NCI-H748 treated with DMSO at 0.1 percent for 48 hours (cell line): ENCODE measurements at regions not wholly inside any gene's neighbourhood (a gene's known extent, or its start where the extent isn't known, plus 50 kb on each side); places are given as distances from the start of the nearest gene placed in this dataset.

ENCODE experiments used
- DNase-seq: peaks from one replicate; lab custom pipeline; 2025; lab: John Stamatoyannopoulos, UW

DNA sequence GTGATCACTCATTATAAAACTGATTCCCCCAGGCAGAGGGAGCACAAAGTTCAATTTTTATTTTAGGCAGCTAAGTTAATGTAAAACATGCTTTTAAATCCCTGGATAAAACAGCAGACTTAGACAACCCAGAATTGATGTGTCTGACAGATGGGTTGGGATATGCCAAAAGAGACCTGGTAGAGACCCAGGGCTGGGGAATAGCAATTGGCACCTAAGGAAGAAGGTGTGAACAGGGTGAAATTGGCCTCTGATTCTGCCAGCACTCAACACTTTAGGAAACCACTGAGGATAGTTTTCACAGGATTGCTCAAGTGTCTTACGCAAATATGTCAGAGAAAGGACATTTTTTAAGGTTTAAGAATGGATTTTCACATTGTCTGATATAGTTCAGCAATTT is 938.2 kb upstream of the CDH8 start:
- DNase-seq = no peak

DNA sequence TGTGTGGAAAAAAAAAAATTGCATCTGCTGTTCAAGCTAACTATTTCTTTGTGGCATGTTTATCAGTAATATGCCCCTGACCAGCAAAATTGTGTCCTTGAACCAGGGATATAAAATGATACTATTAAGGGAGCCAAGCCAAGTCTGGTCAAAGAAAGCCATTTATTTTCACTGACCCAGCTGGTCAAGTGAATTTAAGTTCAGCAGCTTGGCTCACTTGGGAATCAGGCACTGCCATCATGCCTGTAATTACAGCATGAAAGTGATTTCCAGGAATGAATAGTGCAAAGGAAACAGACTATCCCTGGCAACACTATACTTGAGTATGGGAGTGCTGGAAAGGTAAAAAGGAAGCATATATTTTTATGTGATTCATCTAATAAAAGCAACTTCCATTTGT is 934.6 kb upstream of the CDH8 start:
- DNase-seq = no peak

DNA sequence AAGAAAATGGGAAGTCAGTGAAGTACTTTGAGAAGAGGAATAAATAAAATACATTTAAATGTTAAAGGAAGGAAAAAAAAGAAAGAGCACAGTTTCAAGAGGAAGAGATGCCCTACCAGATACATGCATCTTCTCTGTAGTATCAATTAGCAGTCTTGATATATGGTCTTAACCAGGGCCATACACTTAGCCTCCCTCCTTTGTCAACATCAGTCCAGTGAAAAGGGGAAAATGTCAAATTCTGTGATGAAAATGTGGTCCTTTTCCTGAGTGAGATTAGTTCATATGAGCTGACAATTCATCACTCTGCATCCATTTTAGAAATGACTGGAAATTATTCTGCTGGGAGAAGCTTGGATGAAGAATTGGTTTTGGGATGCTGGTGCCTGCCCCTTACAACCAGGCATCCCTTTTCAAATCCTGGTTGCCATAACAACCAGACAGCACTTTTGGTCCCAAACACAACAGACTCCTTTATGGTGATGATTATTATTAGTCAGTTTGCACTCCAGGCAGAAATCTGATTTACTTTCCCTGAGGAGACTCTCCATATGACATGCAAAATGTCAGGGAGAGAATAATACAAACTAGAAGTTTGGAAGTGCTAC is 933.6 kb upstream of the CDH8 start:
- no peak for DNase-seq

DNA sequence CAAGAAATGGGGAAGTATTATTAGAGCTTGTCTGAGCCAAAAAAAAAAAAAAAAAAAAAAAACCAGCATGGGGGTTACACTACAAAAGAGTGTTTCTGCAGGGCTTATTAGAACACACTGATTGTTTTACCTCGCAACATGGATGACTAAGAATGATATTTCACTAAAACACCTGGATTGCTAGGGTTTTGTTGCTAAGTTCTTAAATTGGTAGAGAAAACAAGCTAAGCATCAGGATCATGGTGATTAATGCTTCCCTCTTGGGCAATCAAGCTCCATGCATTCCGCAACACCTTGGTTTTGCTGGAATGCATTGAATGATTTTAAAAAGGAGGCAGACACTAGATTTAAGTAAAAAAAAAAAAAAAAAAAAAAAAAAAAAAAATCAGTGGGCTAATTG is 931.4 kb upstream of the CDH8 start:
- peak; percentile 9 for DNase-seq

DNA sequence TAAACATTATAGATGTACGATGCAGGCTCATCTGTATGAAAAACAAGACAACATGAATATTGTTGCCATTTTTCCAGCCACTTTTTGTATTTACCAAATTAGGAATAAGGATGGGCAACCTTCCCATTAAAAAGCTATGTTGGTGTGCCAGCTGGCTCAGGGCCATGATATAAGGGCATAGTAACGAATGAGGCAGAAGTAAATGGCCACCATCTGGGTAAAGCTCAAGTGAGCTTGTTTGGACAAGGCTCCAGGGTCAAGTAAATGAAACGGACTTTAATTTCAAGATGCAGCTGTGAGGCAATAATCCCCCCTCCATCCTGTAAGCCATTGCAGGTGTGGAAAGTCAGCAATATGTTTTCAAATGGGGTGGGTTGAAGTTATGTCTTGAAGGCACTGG is 930.9 kb upstream of the CDH8 start:
- peak; percentile 56 for DNase-seq

DNA sequence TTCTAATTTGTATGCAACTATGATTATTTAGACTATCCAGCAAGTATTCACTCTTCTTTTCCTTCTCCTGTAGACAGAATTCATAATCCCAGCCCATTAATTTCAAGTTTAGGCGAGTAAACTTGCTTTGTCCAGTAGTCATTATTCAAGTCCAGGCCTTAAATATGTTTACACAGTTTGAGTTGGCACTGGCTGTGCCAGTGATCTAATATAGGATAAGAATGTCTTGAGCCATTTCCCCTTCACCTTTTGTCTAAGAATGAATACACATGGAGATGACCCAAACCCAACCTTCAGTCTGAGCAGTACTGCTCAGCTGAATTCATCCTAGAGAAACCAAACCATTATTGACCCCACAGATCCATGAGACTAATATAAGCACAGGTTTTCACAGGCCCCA is 930.4 kb upstream of the CDH8 start:
- no peak for DNase-seq

DNA sequence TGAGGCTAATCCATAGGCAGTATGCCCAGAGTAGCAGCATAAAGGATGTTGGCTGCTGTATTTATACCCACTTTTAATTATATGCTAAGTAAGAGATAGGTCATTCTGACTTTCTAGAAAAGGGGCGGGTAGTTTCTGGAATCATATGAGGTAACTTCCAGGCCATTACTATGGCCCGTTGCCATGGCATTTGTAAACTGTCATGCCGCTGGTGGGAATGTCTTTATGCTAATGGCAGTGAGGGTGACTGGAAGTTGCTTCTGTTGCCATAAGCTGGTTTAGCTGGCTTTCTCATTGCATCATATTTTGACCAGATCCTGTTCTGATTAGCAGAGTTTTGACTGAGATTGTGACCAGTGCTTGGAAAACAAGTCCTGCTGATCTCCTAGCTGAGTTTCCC is 929.6 kb upstream of the CDH8 start:
- no peak for DNase-seq

DNA sequence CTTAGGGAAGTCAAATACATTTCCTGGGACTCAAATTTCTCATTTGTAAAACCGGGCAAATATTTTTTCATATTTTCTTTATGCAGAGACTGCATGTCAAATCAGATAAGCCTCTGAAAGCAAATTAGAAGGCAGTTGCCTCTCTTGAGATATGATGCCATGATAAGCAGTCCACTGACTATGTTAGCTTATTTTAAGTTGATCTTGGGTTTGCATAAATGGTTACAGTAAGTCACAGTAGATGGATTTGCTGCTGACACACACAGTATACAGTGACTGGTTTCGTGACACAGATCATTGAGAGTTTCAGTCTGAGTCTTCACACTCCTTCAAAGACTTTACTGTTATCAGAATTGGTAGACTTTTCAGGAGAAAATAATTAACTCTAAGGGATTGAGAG is 927.6 kb upstream of the CDH8 start:
- DNase-seq = no peak

DNA sequence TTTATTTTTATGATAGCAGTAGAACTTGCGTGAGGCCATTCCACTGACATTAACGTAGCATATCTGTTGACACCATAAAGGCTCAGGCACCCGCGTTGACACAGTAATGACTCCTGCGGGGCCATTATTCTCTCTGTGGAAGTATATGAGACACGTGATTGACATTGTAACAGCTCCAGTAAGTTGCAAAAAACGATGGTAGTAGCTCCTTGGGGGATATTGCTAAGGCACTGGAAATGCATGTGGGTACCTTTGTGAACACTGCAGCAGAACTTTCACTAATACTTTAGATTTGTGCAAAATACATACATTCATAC is 918.8 kb upstream of the CDH8 start:
- DNase-seq = no peak

DNA sequence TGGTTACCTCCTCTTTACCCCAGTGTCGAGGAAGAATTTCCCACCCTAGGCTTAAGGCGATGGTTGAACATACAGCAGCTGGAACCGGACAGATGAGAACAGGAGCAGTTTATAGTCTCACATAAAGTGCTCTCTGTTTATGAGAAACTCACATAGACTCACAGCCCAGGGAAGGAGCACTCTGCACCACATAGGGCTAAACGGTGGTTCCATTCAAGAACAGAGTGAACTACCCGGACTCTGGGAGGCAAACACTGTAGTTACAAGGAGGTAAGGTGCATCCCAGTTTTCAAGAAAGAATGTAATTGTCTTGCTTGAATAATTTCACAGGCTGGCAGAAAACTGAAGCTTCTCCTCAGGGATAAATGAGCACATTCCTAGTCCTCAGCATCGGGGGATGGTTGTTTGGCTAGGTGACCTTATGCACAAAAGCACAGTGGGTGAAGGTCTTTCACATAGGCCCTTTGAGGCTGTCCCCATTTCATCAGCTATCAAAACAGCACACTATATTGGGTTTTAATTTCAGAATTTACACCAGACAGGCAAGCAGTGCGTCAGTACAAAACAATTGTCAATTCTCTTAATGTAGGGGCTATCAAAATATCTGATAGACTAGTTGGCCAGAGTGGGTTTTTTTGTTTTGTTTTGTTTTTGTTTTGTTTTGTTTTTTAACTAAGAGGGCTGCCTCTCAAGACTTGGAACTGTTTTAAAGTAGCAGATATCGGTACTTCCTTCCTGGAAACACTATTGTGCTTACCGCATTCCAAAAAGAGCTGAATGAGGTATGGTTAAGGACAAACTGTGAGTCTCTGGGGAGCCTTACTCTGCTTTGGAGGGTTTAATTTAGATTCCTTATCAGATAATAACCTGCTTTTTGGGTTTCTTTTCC is 918.1 kb upstream of the CDH8 start:
- DNase-seq = no peak

DNA sequence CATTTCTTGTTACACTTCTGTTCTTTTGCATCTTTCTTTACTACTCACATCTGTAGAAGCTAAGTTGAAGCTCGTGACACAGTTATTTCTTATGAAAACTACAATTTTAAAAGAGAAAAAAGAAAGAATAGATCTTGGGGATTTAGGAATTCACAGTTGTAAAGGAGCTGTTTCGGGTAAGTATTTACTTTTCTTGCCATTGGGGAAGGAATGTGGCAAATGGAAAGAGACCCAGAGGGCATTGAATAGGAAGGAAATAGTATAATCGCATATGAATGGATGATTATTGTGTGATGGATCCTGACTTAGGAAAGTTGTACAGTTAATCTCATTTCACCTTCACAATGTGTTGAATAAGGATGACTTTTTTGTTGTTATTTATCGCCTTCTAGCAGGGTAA is 914.1 kb upstream of the CDH8 start:
- no peak for DNase-seq

DNA sequence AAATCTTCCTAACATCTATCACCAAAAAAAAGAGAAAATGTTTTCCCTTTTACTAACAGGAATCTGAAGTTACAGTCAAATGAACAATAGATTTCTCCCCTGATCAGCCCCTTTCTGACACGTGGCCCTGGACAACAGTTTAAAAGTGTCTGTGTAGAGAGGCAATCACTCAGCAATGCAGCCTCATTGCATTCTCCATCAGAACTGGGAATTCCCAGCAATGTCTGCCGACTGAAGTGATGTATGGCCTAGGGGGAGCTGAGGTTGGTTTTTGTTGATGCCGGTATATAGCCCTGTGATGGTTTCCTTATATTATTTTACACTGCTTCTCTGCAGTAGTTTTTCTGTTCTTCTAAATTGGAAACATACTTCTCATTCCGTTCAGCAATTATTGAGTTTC is 904.3 kb upstream of the CDH8 start:
- DNase-seq = no peak

DNA sequence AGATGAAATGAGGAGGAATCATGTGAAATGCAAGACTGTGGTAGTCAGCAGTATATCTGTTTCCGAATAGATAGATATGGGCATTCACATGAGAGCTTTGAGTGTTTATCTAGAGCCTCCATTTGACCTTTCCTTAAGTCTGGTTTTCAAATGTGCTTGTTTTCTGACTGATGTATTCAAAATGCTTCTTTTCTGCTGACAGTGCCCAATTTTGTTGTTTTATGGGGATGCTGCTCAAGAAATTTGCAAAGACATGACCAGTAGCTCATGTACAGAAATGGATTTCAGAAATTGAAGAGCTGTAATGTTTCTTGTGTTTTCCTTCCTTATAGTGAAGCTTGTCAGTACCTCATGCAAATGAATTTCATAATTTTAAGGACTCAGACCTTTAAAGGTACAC is 903.4 kb upstream of the CDH8 start:
- no peak for DNase-seq

DNA sequence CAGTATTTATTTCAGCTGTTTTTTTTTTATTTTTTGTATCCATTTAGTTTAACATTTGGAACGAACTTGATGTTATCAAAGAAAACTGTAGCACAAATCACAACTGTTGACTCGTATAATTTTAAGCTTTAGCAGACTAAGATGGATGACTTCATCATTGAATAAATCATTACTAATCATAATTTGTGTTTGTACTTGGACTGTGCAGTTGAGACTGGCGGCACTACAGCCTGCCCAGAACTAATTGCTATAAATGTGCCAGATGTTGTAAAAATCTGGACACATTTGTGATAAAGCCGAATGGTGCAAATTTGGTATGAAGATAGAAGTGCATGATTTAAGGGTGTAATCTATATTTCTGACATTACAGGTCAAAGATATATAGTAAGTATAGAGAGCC is 897.7 kb upstream of the CDH8 start:
- DNase-seq = no peak

DNA sequence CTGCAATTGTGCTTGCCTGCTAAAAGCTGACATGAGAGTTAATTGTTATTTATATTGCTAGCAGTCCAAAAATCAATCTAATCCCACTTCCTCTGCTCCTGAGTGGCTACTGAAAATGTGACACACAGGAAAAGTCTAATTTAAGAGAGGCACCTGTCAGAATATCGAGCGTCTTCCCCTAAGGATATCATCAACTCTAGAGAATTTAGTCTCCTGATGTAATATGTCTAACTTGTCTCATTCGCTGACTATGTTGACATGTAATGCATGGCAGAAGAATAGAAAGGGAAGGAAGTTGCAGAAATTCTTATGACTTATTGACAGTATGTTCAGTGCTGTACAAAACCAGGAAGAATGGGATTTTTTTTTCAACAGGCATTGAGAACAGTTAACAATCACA is 893.4 kb upstream of the CDH8 start:
- DNase-seq = no peak

DNA sequence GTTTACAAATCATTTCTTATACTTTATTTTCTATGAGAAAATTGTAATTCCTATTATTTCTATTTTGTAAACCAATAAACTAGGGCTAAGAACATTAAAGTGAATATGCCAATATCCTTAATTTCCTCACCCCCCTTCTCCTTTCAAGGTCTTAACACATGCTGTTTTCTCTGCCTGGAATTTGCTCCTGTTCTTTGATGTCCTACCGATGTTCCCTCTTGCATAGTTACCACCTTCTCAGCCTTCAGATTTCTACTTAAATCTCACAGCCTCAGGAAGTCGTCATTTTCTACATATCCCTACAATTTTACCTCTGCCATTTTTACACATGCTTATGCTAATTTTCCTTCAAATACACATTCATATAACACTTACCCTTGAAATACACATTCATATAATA is 890.9 kb upstream of the CDH8 start:
- DNase-seq = no peak

DNA sequence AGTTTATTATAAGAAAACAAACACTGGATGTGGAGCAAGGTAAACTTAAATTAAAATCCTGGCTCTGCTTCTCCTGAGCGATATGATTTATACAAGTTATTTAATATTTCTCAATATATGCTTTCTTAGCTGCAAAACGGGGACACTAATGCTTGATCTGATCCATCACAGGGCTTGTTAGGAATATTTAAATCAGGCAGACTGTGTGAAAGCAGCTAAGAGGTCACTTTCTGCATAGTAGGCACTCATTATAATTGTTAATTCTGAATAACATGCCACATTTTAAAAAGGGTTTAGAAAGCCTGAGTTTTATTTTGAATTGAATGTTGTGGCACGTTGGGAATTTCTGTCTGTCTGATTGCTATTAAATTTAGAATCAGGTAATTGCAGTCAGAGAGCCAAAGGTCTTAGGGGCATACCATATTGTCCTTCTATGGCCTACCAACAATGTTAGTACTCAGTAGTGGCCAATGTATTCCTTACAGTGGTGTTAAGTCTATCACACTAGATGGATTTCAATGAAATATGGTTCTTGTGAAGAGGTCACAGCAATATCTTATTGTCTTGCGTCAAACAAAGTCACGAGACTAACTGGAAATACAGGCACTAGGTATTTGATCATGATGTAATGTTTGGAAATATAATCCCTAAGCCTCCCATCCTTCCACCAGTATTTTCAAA is 890.0 kb upstream of the CDH8 start:
- no peak for DNase-seq

DNA sequence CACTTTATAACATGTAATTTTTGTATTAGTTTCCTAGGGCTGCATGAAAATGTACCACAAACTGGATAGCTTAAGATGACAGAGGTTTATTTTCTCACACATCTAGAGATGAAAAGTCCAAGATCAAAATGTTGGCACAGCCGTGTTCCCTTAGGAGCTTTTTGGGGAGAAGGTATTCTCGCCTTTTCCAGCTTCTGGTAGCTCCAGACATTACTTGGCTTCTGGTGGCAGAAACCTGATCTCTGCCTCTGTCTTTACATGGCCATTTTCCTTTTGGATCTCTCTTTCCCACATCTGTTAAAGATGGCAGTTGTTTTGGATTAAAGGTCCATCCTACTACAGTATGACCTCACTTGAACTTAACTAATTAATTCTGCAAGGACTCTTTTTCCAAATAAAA is 885.7 kb upstream of the CDH8 start:
- DNase-seq = no peak

DNA sequence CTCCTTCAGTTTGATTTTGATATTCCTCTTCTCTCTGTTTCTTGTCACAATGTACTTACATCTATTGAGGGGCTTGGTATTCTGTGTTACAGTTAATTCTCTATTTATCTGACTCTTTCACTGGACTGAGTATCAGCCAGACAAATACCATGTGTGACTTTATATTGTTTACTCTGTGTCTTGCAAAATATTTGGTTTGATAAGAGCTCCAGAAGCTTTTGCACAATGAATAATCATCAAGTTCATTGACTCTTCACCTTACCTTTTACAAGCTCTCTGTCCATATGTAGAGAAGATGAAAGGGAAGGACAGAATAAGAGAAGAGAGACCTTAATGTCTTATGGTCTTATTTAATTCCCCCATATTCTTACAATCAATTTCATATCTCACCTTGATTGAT is 877.7 kb upstream of the CDH8 start:
- DNase-seq = peak; percentile 23

DNA sequence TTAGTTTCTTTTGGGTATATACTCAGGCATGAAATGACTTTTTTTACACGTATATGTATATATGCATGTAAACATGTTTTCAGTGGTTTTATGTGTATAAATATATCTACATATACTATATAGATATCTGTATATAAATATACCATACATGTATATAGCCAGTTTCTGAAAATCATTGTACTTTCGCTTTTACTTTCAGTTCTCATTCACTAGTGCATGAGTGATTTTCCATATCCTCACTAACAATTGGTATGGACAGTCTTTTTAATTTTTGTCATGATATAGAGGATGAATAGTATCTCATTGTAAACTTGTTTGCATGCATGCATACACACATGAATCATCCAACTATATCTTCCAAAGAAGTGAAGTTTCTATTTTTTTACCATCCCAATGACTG is 877.1 kb upstream of the CDH8 start:
- no peak for DNase-seq

DNA sequence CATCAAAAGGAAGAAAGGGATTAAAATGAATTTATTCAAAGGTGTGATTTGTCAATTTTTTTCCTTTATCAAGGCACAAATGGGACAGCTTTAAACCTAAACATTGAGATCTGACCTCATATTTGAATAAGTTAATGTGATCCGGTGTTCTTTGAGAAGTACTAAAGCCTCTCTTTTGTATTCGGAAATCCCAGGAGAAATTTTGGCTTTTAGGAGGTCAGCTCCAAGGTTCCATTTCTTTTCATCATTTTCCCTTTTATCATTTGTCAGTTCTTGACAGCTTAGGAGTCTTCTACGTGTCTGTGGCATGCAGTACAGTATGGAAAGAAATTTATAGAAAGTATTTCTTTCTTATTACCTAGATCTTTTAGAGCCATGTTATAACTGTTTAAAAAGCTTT is 873.4 kb upstream of the CDH8 start:
- DNase-seq = no peak

DNA sequence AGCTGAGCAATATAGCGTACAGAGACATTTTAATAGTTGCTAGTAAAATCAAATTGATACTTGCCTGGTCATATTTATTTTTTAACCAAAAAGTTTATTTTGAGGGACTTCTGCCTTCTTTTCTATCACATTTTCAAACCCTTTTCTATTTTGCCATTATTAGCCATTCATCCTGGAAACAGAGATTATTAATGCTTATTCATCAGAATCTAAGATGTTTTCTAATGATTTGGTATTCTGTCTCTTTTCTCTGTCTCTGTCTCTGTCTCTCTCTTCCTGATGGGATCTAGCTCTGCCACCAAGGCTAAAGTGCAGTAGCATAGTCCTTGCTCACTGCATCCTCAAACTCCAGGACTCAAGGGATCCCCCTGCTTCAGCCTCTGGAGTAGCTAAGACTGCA is 871.3 kb upstream of the CDH8 start:
- no peak for DNase-seq

DNA sequence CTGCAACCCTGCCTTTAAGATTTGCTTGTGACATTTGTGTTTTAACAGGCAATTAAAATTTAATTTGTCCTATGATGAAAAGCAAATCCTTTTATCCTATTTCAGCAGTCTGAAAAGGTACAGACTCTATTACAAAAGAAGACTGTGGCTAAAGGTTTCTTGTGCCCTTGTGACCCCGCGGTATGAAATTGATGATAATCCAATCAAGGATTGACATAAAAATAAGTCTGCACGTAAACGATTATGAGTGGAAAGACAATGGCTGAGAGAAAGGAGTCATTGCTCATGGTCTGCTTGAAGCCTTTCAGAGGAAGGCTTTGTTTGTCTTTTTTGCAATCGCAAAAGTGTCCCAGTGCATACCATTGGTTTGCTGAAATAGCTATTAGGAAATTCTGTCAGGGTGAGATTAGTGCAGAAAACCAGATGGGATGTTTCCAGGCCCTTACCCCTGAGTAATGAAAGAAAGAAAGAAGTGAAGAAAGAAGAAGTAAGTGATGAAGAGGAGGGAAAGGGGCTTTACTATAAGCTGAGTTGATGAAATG is 867.8 kb upstream of the CDH8 start:
- no peak for DNase-seq
